Cardiac fibroblast (primary cell): ENCODE measurements at regions not wholly inside any gene's neighbourhood (a gene's known extent, or its start where the extent isn't known, plus 50 kb on each side); places are given as distances from the start of the nearest gene placed in this dataset.
A peak's percentile ranks its signal among the peaks of the same experiment; 100 is the strongest.

Experiments
- DNase-seq, 2 donors: peaks; one replicate each; pipeline versions ENCODE4 v3.0.0 to v3.0.0-alpha.2; 2010; ENCODE audit warnings: low read depth in 2 of 2
- H3K4me3 ChIP-seq, 2 donors: replicated peaks in 1 of 2; 1 replicate in 1 of 2; 2 replicates in 1 of 2; pipeline ENCODE4 v1.5.1; 2011; ENCODE audit warnings: low read depth in 2 of 2, low read length in 2 of 2, mild to moderate bottlenecking in 2 of 2, moderate library complexity in 1 of 2
- TF ChIP-seq, protein P1 (sequence below): IDR thresholded peaks from one replicate; pipeline ENCODE4 v1.5.1; 2011; ENCODE audit warnings: low read depth, mild to moderate bottlenecking, low read length, inconsistent platforms

DNA sequence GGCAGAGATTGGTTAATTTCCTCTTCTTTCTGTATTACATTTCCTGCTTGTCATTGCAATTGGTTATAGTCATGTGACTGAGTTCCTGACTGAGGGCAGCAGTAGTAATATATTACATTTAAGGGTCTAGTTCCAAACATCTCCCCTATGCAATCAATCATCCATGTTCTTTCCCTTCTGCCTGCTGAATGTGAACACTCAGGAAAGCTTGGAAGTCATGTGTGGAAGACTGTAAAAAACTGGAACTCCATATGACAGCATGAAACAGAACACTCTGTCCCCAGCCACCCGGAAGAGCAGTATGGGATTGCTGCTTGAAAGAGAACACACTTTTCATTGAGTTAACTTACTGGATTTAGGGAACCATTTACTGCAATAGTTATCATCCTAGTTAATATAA is 459.7 kb upstream of the SEMA3A start:
- DNase-seq, result no peak
- no peak overlapping the region for H3K4me3 ChIP-seq
- TF ChIP-seq, protein P1, sequence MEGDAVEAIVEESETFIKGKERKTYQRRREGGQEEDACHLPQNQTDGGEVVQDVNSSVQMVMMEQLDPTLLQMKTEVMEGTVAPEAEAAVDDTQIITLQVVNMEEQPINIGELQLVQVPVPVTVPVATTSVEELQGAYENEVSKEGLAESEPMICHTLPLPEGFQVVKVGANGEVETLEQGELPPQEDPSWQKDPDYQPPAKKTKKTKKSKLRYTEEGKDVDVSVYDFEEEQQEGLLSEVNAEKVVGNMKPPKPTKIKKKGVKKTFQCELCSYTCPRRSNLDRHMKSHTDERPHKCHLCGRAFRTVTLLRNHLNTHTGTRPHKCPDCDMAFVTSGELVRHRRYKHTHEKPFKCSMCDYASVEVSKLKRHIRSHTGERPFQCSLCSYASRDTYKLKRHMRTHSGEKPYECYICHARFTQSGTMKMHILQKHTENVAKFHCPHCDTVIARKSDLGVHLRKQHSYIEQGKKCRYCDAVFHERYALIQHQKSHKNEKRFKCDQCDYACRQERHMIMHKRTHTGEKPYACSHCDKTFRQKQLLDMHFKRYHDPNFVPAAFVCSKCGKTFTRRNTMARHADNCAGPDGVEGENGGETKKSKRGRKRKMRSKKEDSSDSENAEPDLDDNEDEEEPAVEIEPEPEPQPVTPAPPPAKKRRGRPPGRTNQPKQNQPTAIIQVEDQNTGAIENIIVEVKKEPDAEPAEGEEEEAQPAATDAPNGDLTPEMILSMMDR, result no peak

DNA sequence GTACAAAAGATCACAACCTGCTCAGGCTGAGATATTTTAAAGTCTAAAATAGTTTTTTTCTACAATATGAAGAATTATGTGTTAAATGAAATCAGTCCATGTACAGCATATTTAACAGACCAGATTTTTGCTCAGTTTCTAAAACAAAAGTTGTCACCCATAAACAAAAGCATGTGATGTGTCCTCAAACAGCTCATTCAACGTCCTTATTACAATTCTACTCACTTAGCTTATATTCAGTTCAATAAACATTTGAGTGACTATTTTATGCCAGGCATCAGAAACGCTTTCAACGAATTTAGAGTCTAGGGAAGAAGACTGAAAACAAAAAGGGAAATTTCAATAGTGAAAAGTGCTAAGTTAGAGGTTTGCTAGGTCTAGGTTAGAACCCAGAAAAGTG is 457.3 kb upstream of the SEMA3A start:
- H3K4me3 ChIP-seq, result no peak overlapping the region
- DNase-seq, result no peak
- TF ChIP-seq, protein P1, result no peak

DNA sequence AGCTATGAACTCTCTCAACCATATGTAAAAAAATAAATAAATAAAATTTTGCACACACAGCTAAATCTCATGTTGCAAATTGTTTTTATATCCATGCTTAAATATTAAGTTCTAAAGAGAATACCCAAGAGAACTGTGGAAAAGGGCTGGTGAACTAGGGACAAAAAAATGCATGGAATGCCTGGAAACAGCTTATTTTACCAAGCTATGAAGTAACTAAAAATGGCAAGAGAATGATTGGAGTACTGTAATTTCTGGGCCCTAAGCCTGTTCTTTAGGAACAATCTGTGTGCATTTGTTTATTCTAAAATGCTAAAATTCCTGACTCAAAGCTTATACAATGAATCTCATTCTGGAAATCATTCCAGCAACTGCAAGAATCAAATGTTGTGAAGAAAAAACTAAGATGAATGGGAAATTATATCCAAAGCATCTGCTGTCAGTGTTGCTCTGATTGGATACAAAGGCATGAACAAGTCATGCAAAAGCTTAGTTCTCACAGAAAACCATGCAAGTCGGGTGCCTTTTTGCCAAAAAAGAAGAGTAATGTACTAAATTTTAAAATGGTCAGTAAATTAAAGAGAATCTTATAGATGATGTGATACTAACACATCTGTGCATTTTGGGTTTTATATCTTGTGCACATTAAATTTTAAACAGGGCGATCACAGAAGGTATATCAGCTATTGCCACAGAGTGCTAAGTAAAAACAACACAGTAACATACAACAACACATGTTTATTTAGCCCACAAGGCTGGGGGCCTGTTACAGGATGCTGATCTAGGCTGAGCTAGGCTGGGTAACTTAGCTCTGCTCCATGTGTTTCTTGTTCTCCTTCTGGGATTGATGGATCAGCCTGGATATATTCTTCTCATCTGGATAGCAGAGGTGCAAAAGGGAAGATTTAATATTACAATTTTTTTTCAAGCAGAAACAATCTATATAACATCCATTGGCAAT is 453.5 kb upstream of the SEMA3A start:
- TF ChIP-seq, protein P1, result no peak
- H3K4me3 ChIP-seq, result no peak overlapping the region
- peak; percentile 88 to 89 for DNase-seq

DNA sequence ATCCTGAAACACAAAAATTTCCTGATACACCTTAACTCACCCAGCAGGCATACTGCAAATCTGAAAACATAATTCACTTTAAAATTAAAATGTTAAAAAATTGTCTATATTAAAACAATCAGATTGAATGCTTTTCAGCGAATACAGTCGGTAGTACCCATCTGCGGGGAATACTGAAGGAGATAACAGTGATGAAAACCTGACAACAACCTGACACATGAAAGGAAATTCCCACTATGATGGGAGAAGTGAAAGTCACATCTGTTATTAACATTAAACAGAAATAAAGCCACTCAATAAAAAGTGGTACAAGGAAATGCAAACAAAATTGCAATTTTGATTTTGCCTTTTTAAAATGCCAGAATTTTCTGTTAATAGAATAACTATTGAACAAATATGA is 448.0 kb upstream of the SEMA3A start:
- no peak overlapping the region for H3K4me3 ChIP-seq
- TF ChIP-seq, protein P1, result no peak
- no peak for DNase-seq

DNA sequence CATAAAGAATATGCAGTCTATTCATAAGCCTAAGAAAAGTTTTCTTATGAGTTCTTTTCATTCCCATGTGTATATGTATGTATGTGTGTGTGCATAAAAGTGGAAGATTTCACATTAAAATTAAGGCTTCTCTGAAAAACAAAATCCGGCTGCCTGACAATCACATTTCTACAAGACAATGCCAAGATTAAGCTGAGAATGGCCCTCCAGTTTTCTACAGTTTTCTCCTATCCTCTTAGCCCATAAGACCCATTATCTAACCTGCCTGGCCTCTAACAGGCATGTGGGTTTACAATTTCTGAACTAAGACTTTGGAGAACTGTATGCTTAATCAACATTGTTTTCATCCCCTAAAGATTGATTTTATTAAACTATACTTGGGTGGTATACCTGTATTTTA is 446.0 kb upstream of the SEMA3A start:
- H3K4me3 ChIP-seq, result no peak overlapping the region
- TF ChIP-seq, protein P1, result no peak
- no peak for DNase-seq

DNA sequence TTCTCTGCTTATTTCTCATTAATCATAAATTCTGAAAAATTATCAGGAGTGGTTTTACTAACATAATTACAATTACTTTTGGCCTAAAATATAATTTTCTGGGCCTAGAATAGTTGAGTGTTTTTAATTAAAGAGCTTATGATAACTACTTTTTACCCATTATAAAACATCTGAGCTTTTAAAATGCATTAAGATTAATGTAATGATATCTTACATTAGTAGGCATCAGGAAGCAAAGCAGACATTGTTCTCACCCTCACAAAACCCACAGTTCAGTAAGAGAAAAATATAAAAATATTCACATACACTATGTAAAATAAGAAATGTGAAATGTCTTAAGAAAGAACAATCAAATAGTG is 443.7 kb upstream of the SEMA3A start:
- H3K4me3 ChIP-seq, result no peak overlapping the region
- no peak for DNase-seq
- TF ChIP-seq, protein P1, result no peak
